IMR-90 (cell line): ENCODE measurements at regions not wholly inside any gene's neighbourhood (a gene's known extent, or its start where the extent isn't known, plus 50 kb on each side); places are given as distances from the start of the nearest gene placed in this dataset.
"Not testable (repeated sequence)": the region's sequence is repeated elsewhere in the genome, so short reads cannot be mapped to it uniquely, and the experiment has no call there.

Experiments
- CEBPB ChIP-seq: IDR thresholded peaks from 2 replicates; pipeline ENCODE4 v1.6.1; 2012; ENCODE audit warnings: low read depth, low read length, improper control_type of control experiment
- ELK1 ChIP-seq: fragments of 150-350 bp; IDR thresholded peaks from 2 replicates; pipeline ENCODE4 v1.6.1; 2016; ENCODE audit warnings: low read depth, mild to moderate bottlenecking, low read length, moderate library complexity, borderline replicate concordance
- FOS ChIP-seq: fragments of 150-350 bp; IDR thresholded peaks from 2 replicates; pipeline ENCODE4 v1.6.1; 2016; ENCODE audit warnings: low read depth, low read length
- MAFK ChIP-seq: IDR thresholded peaks from 2 replicates; pipeline ENCODE4 v1.6.1; 2012; ENCODE audit warnings: low read depth, low read length, improper control_type of control experiment
- POLR2A ChIP-seq: IDR thresholded peaks from 2 replicates; pipeline ENCODE4 v1.6.1; 2012; ENCODE audit warnings: mild to moderate bottlenecking, low read depth, low read length
- RAD21 ChIP-seq: IDR thresholded peaks from 2 replicates; pipeline ENCODE4 v1.6.1; 2012; ENCODE audit warnings: low read length, improper control_type of control experiment
- RCOR1 ChIP-seq: IDR thresholded peaks from 2 replicates; pipeline ENCODE4 v1.6.1; 2012; ENCODE audit warnings: mild to moderate bottlenecking, low read length, improper control_type of control experiment; ENCODE audit not compliant: insufficient replicate concordance
- RFX5 ChIP-seq: IDR thresholded peaks from 2 replicates; pipeline ENCODE4 v1.8.0; 2012; ENCODE audit warnings: low read depth, mild to moderate bottlenecking, low read length, moderate library complexity
- SMC3 ChIP-seq: fragments of 150-350 bp; IDR thresholded peaks from 2 replicates; pipeline ENCODE4 v1.6.1; 2016; ENCODE audit warnings: low read depth, mild to moderate bottlenecking, antibody characterized with exemption, low read length, moderate library complexity
- TF ChIP-seq, protein P1 (sequence below): conservative IDR thresholded peaks from 2 replicates; pipeline ENCODE4 v1.5.1; 2012; ENCODE audit warnings: mild to moderate bottlenecking, low read depth, low read length, improper control_type of control experiment
- TF ChIP-seq, protein P2 (sequence below): fragments of 150-350 bp; IDR thresholded peaks from 2 replicates; pipeline ENCODE4 v1.6.1; 2017; ENCODE audit warnings: mild to moderate bottlenecking, antibody characterized with exemption, low read length, low read depth

DNA sequence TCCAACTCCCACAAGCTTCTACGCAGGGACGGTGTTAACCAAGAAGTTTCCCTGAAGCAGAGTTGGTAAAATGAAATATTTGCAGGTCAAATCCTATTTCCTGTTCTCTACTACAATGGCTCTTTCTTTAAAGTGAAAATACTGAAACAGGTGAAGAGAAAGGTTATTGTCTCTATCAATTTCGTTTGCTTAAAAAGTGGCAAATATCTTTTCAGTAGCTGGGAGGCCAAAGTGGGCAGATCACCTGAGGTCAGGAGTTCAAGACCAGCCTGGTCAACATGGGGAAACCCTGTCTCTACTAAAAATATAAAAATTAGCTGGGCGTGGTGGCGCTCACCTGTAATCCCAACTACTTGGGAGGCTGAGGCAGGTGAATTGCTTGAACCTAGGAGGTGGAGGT lies 134.2 kb upstream of the TPM1 start:
- TF ChIP-seq, protein P1, sequence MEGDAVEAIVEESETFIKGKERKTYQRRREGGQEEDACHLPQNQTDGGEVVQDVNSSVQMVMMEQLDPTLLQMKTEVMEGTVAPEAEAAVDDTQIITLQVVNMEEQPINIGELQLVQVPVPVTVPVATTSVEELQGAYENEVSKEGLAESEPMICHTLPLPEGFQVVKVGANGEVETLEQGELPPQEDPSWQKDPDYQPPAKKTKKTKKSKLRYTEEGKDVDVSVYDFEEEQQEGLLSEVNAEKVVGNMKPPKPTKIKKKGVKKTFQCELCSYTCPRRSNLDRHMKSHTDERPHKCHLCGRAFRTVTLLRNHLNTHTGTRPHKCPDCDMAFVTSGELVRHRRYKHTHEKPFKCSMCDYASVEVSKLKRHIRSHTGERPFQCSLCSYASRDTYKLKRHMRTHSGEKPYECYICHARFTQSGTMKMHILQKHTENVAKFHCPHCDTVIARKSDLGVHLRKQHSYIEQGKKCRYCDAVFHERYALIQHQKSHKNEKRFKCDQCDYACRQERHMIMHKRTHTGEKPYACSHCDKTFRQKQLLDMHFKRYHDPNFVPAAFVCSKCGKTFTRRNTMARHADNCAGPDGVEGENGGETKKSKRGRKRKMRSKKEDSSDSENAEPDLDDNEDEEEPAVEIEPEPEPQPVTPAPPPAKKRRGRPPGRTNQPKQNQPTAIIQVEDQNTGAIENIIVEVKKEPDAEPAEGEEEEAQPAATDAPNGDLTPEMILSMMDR, result not testable (repeated sequence)
- TF ChIP-seq, protein P2, sequence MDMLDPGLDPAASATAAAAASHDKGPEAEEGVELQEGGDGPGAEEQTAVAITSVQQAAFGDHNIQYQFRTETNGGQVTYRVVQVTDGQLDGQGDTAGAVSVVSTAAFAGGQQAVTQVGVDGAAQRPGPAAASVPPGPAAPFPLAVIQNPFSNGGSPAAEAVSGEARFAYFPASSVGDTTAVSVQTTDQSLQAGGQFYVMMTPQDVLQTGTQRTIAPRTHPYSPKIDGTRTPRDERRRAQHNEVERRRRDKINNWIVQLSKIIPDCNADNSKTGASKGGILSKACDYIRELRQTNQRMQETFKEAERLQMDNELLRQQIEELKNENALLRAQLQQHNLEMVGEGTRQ, result not testable (repeated sequence)
- TF ChIP-seq RAD21, POLR2A, FOS, SMC3, RCOR1, MAFK, RFX5, ELK1, CEBPB: not testable (repeated sequence)
